Activated B cell treated with CpG ODN at 0.5 μM for 24 hours (primary cell): ENCODE measurements at regions not wholly inside any gene's neighbourhood (a gene's known extent, or its start where the extent isn't known, plus 50 kb on each side); places are given as distances from the start of the nearest gene placed in this dataset.

Experiments
- ATAC-seq: fragments of 200-7000 bp; cut with Tn5 transposase; one replicate; pipeline ENCODE4 v1.10.0; 2021; ENCODE audit warnings: low read depth, mild to moderate bottlenecking, moderate library complexity
- CTCF ChIA-PET: fragments of 350-600 bp; sonication (Branson Sonifier 250); formaldehyde crosslinking; loops from one replicate; lab custom pipeline; 2021; ENCODE audit warnings: antibody characterized with exemption; lab: Charles Lee
- POLR2A ChIA-PET: fragments of 350-600 bp; sonication (Branson Sonifier 250); formaldehyde crosslinking; loops from one replicate; lab custom pipeline; 2021; ENCODE audit warnings: antibody characterized with exemption; lab: Charles Lee
- DNase-seq: peaks from one replicate; pipeline ENCODE4 v3.0.0; 2022
- H3K27ac Mint-ChIP-seq: one replicate; pipeline ENCODE4 v1.8.0; 2020; ENCODE audit warnings: mixed read lengths
- H3K27me3 Mint-ChIP-seq: one replicate; pipeline ENCODE4 v1.8.0; 2021; ENCODE audit warnings: mixed read lengths
- H3K36me3 Mint-ChIP-seq: one replicate; pipeline ENCODE4 v1.8.0; 2021; ENCODE audit warnings: low read depth, mixed read lengths
- H3K4me1 Mint-ChIP-seq: one replicate; pipeline ENCODE4 v1.8.0; 2021; ENCODE audit warnings: mixed read lengths
- H3K4me3 Mint-ChIP-seq: one replicate; pipeline ENCODE4 v1.8.0; 2020; ENCODE audit warnings: mild to moderate bottlenecking, mixed read lengths
- H3K9me3 Mint-ChIP-seq: one replicate; pipeline ENCODE4 v1.8.0; 2020; ENCODE audit warnings: mixed read lengths
- CTCF ChIP-seq: fragments of 200-600 bp; IDR thresholded peaks from one replicate; pipeline ENCODE4 v1.8.0; 2022; ENCODE audit warnings: antibody characterized with exemption, mild to moderate bottlenecking
- intact Hi-C: fragments of 100-400 bp; cut with micrococcal nuclease; formaldehyde crosslinking; loops from one replicate; pipeline ENCODE4 v1.15.1; 2024

- no peak overlapping the region for H3K27ac Mint-ChIP-seq
- ChIA-PET POLR2A (no interaction called here), CTCF (interaction anchor here (1.0 kb wide), 1 partner anchor 522 kb away, joined by 3 read pairs; no protein-coding TSS in a partner anchor)
- no peaks in the 10 kb centered on the region for H3K4me1 Mint-ChIP-seq
- TF ChIP-seq CTCF, result no peak
- intact Hi-C loops, result no loop called here
- ATAC-seq, result no peak
- H3K9me3 Mint-ChIP-seq, result no peaks in the 10 kb centered on the region
- H3K27me3 Mint-ChIP-seq, result peaks cover 4% of the 10 kb centered on the region
- H3K36me3 Mint-ChIP-seq, result no peaks in the 10 kb centered on the region
- DNase-seq, result no peak
- H3K4me3 Mint-ChIP-seq, result no peak overlapping the region
These were observed 91.1 kb upstream of the KCNMB2 start for GRCh38 chr3:178445139-178445538.

- no peaks in the 10 kb centered on the region for H3K9me3 Mint-ChIP-seq
- no peak overlapping the region for H3K27ac Mint-ChIP-seq
- no peaks in the 10 kb centered on the region for H3K4me1 Mint-ChIP-seq
- ATAC-seq, result no peak
- POLR2A ChIA-PET, result no interaction called here
- DNase-seq, result no peak
- H3K36me3 Mint-ChIP-seq, result no peaks in the 10 kb centered on the region
- no peak overlapping the region for H3K4me3 Mint-ChIP-seq
- peaks cover 4% of the 10 kb centered on the region for H3K27me3 Mint-ChIP-seq
- TF ChIP-seq CTCF, result no peak
- intact Hi-C loops, result no loop called here
- CTCF ChIA-PET, result no interaction called here
These were observed 90.2 kb upstream of the KCNMB2 start for GRCh38 chr3:178446059-178446458.

GRCh38 chr3:178450476-178450875 is 85.8 kb upstream of the KCNMB2 start:
- Mint-ChIP-seq H3K4me1 (no peaks in the 10 kb centered on the region), H3K9me3 (no peaks in the 10 kb centered on the region), H3K27me3 (peaks cover 4% of the 10 kb centered on the region), H3K36me3 (no peaks in the 10 kb centered on the region), H3K4me3 (no peak overlapping the region), H3K27ac (no peak overlapping the region)
- DNase-seq, result no peak
- no peak for TF ChIP-seq CTCF
- POLR2A ChIA-PET, result no interaction called here
- CTCF ChIA-PET, result no interaction called here
- no peak for ATAC-seq
- intact Hi-C loops, result no loop called here

- no peak for TF ChIP-seq CTCF
- peaks cover 5% of the 10 kb centered on the region for H3K27me3 Mint-ChIP-seq
- intact Hi-C loops, result no loop called here
- H3K4me3 Mint-ChIP-seq, result no peak overlapping the region
- H3K9me3 Mint-ChIP-seq, result no peaks in the 10 kb centered on the region
- ATAC-seq, result no peak
- ChIA-PET POLR2A (no interaction called here), CTCF (no interaction called here)
- H3K4me1 Mint-ChIP-seq, result no peaks in the 10 kb centered on the region
- no peak for DNase-seq
- no peaks in the 10 kb centered on the region for H3K36me3 Mint-ChIP-seq
- no peak overlapping the region for H3K27ac Mint-ChIP-seq
These were observed 84.4 kb upstream of the KCNMB2 start for GRCh38 chr3:178451799-178452198.

- H3K27me3 Mint-ChIP-seq, result peaks cover 2% of the 10 kb centered on the region
- TF ChIP-seq CTCF, result no peak
- no peaks in the 10 kb centered on the region for H3K9me3 Mint-ChIP-seq
- intact Hi-C loops, result no loop called here
- H3K36me3 Mint-ChIP-seq, result no peaks in the 10 kb centered on the region
- H3K4me3 Mint-ChIP-seq, result no peak overlapping the region
- no peaks in the 10 kb centered on the region for H3K4me1 Mint-ChIP-seq
- ATAC-seq (no peak), DNase-seq (no peak)
- CTCF ChIA-PET, result no interaction called here
- H3K27ac Mint-ChIP-seq, result no peak overlapping the region
- POLR2A ChIA-PET, result no interaction called here
These were observed 81.5 kb upstream of the KCNMB2 start for GRCh38 chr3:178454726-178455125.
